ENCODE measurements at regions not wholly inside any gene's neighbourhood (a gene's known extent, or its start where the extent isn't known, plus 50 kb on each side); places are given as distances from the start of the nearest gene placed in this dataset.

DNA sequence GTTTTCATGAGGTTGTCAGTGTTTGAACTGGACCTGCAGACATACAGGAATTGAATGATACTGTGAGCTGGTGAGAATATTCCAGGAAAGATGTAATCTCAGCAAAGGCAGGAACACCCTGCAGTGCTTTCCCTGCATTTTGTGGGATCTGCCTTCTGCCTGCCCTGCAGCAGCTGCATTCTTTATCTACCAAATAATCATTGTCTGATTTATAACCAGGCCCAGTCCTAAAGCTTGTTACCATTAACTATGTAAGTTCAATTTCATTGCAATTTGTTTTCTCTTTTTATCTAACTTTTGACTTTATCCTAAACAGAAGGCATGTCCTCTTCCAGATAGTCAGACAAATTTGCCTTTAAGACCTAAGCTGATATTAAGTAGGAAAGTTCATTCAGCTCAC is 99.8 kb upstream of the NOCT start:
- H3K27me3 ChIP-seq (ENCODE audit: control insufficient read depth, low read length) = no peaks in the 10 kb centered on the region
- no peak overlapping the region for H3K4me2 ChIP-seq (ENCODE audit: low read length)
- H3K27ac ChIP-seq (ENCODE audit: low read depth, low read length) = no peak overlapping the region
- no peaks in the 10 kb centered on the region for H3F3A ChIP-seq (ENCODE audit: control insufficient read depth, insufficient read depth)
- H3K4me3 ChIP-seq (ENCODE audit: low read length) = no peak overlapping the region
- H3K4me1 ChIP-seq (ENCODE audit: control insufficient read depth, low read length) = 0 out of 2 replicates have a peak, but pooled peaks cover 3% of the 10 kb centered on the region
- TF ChIP-seq, protein P1, sequence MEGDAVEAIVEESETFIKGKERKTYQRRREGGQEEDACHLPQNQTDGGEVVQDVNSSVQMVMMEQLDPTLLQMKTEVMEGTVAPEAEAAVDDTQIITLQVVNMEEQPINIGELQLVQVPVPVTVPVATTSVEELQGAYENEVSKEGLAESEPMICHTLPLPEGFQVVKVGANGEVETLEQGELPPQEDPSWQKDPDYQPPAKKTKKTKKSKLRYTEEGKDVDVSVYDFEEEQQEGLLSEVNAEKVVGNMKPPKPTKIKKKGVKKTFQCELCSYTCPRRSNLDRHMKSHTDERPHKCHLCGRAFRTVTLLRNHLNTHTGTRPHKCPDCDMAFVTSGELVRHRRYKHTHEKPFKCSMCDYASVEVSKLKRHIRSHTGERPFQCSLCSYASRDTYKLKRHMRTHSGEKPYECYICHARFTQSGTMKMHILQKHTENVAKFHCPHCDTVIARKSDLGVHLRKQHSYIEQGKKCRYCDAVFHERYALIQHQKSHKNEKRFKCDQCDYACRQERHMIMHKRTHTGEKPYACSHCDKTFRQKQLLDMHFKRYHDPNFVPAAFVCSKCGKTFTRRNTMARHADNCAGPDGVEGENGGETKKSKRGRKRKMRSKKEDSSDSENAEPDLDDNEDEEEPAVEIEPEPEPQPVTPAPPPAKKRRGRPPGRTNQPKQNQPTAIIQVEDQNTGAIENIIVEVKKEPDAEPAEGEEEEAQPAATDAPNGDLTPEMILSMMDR (IDR thresholded peaks at IDR 0.05; ENCODE audit: low read depth, low read length, poor library complexity, severe bottlenecking) = no peak
- TF ChIP-seq EZH2phosphoT487 (IDR thresholded peaks at IDR 0.05; ENCODE audit: borderline replicate concordance, low read length) = no peak
- no peaks in the 10 kb centered on the region for H3K79me2 ChIP-seq (ENCODE audit: control insufficient read depth, low read length)
- no peaks in the 10 kb centered on the region for H3K36me3 ChIP-seq (ENCODE audit: control insufficient read depth, low read length)
- no peaks in the 10 kb centered on the region for H4K20me1 ChIP-seq (ENCODE audit: control insufficient read depth, insufficient read depth, low read depth, low read length)
- H3K9me2 ChIP-seq (replicated peaks; ENCODE audit: control insufficient read depth, low read length) = no peaks in the 10 kb centered on the region
- no peaks in the 10 kb centered on the region for H3K9me3 ChIP-seq (ENCODE audit: control insufficient read depth, insufficient read depth, low read length)

DNA sequence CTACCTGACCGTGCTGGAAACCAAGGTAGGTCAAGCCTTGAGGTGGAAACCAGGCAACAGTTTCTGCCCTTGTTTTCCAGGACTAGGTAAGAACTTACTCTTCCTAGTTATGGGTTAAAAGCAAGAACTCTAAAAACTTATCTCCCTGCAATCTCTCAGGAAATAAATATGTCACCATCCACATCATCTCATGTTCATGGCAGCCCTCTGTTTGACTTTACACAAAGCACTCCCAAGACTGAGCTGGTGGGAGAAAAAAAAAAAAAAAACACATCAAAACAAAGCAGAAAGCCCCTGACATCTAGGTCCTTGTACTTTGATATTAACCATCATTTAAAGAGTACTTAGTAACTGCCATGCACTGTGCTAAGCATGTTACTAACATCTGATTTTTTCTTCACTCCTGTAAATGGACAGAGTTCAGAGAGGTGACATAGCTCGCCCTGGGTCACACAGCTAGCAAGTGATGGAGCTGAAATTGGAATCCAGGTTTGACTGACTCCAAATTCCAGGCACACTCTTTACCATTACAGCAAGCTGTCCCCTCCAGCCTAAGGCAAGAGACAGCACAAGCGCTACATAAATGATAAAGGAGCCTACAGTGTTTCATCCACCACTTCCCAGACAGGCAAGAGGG is 102.8 kb upstream of the NOCT start:
- H3K27ac ChIP-seq (ENCODE audit: low read depth, low read length) = no peak overlapping the region
- H3K4me2 ChIP-seq (ENCODE audit: low read length) = no peak overlapping the region
- H3K27me3 ChIP-seq (ENCODE audit: control insufficient read depth, low read length) = no peaks in the 10 kb centered on the region
- no peaks in the 10 kb centered on the region for H3K79me2 ChIP-seq (ENCODE audit: control insufficient read depth, low read length)
- no peaks in the 10 kb centered on the region for H3K9me3 ChIP-seq (ENCODE audit: control insufficient read depth, insufficient read depth, low read length)
- 0 out of 2 replicates have a peak, but pooled peaks cover 3% of the 10 kb centered on the region for H3K4me1 ChIP-seq (ENCODE audit: control insufficient read depth, low read length)
- H3K4me3 ChIP-seq (ENCODE audit: low read length) = no peak overlapping the region
- H3K9me2 ChIP-seq (replicated peaks; ENCODE audit: control insufficient read depth, low read length) = no peaks in the 10 kb centered on the region
- H3K36me3 ChIP-seq (ENCODE audit: control insufficient read depth, low read length) = no peaks in the 10 kb centered on the region
- no peaks in the 10 kb centered on the region for H4K20me1 ChIP-seq (ENCODE audit: control insufficient read depth, insufficient read depth, low read depth, low read length)
- H3F3A ChIP-seq (ENCODE audit: control insufficient read depth, insufficient read depth) = no peaks in the 10 kb centered on the region
- TF ChIP-seq, protein P1 (IDR thresholded peaks at IDR 0.05; ENCODE audit: low read depth, low read length, poor library complexity, severe bottlenecking) = no peak
- TF ChIP-seq EZH2phosphoT487 (IDR thresholded peaks at IDR 0.05; ENCODE audit: borderline replicate concordance, low read length) = no peak

DNA sequence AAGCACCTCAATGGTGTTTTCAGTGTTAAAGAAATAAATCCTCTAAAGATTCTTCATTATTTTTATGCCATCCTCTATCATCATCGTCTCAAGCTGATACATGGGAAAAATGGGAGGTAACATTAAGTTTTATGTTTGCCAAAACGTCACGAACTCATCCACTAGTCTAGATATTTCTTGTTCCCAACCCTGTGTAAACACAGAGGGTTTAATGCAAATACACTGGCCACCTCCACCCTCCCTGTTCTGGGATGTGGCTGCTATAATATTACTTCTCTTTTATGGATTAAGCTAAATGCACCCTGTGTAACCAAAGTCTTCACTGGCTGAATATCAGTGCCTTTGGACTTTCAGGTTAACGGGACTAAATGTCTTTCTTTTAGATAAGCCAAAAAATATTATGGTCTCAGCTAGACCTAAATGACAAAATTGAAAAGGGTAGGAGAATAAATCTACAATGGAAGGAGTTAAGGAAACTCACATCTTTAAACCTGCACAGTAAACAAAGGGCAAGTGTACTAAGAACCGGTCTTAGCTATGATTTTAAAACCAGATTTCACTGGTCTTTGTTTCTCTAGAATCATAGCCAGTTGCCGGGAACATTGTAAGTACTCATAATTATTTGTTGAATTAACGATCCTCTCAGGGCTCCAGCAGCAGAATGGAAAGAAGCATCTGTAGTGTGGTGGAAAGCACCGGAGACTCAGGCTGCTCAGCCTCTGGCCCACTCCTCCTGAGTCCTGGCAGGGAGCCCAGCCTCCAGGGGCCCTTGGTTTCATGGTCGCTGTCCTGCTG is 103.5 kb upstream of the NOCT start:
- Histone ChIP-seq H3K4me1 (ENCODE audit: control insufficient read depth, low read length) (0 out of 2 replicates have a peak, but pooled peaks cover 3% of the 10 kb centered on the region), H3K36me3 (ENCODE audit: control insufficient read depth, low read length) (no peaks in the 10 kb centered on the region), H3K27me3 (ENCODE audit: control insufficient read depth, low read length) (peaks cover under 1% of the 10 kb centered on the region; the same call in 1 of the 2 replicates), H3K27ac (ENCODE audit: low read depth, low read length) (no peak overlapping the region), H3K9me2 (replicated peaks; ENCODE audit: control insufficient read depth, low read length) (no peaks in the 10 kb centered on the region), H3K4me2 (ENCODE audit: low read length) (no peak overlapping the region), H3K79me2 (ENCODE audit: control insufficient read depth, low read length) (no peaks in the 10 kb centered on the region), H3F3A (ENCODE audit: control insufficient read depth, insufficient read depth) (no peaks in the 10 kb centered on the region), H3K9me3 (ENCODE audit: control insufficient read depth, insufficient read depth, low read length) (no peaks in the 10 kb centered on the region), H4K20me1 (ENCODE audit: control insufficient read depth, insufficient read depth, low read depth, low read length) (no peaks in the 10 kb centered on the region), H3K4me3 (ENCODE audit: low read length) (no peak overlapping the region)
- TF ChIP-seq EZH2phosphoT487 (IDR thresholded peaks at IDR 0.05; ENCODE audit: borderline replicate concordance, low read length) = no peak
- TF ChIP-seq, protein P1 (IDR thresholded peaks at IDR 0.05; ENCODE audit: low read depth, low read length, poor library complexity, severe bottlenecking) = no peak

Data from DOHH2 (cell line).